GM20000 (cell line): ENCODE measurements at regions not wholly inside any gene's neighbourhood (a gene's known extent, or its start where the extent isn't known, plus 50 kb on each side); places are given as distances from the start of the nearest gene placed in this dataset.
"Not testable (repeated sequence)": the region's sequence is repeated elsewhere in the genome, so short reads cannot be mapped to it uniquely, and the experiment has no call there.

Source experiments
- DNase-seq: peaks from one replicate; pipeline ENCODE4 v3.0.0; 2012; ENCODE audit warnings: low spot score
- CTCF ChIP-seq: IDR thresholded peaks from 2 replicates; pipeline ENCODE4 v1.5.1; 2012; ENCODE audit warnings: mild to moderate bottlenecking, control low read depth; ENCODE audit errors: extremely low read depth, missing control alignments

GRCh38 chr2:209141818-209142217 lies 282.0 kb upstream of the MAP2 start:
- DNase-seq: no peak
- no peak for TF ChIP-seq CTCF

- not testable (repeated sequence) for DNase-seq
Observed at GRCh38 chr2:209145220-209145691, 278.6 kb upstream of the MAP2 start.

GRCh38 chr2:209145941-209146681 lies 277.7 kb upstream of the MAP2 start:
- no peak for DNase-seq
- no peak for TF ChIP-seq CTCF

- TF ChIP-seq CTCF: no peak
- no peak for DNase-seq
Observed at GRCh38 chr2:209146682-209147320, 277.0 kb upstream of the MAP2 start.

- TF ChIP-seq CTCF: no peak
Observed at GRCh38 chr2:209147981-209148380, 275.9 kb upstream of the MAP2 start.

GRCh38 chr2:209160800-209161588 lies 262.9 kb upstream of the MAP2 start:
- no peak for TF ChIP-seq CTCF
- DNase-seq: no peak

More at GRCh38 chr2:209147981-209148380, 275.9 kb upstream of the MAP2 start:
- DNase-seq: no peak

DNA sequence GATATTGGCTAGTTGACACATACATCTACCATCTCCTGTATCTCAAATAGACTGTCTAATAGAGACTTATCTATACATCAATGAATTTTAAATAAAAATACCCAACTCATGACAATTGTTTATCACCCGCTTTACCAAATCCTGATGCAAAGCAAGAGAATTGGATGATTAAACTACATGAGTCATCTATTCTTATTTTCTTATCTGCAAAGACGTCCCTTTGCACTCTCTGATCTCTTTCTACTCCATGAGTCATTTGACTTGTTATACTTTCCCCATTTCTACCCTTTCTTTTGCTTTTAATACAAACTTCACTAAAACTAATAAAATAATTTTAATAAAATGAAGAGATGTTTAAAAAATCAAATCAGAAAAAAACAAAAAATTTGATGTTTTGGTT lies 261.7 kb upstream of the MAP2 start:
- no peak for DNase-seq
- no peak for TF ChIP-seq CTCF
